GM13976 (cell line): ENCODE measurements at regions not wholly inside any gene's neighbourhood (a gene's known extent, or its start where the extent isn't known, plus 50 kb on each side); places are given as distances from the start of the nearest gene placed in this dataset.

ENCODE experiments used
- DNase-seq: peaks from one replicate; pipeline ENCODE4 v3.0.0; 2012; ENCODE audit warnings: low spot score
- in situ Hi-C: fragments of 300-500 bp; cut with MboI; formaldehyde crosslinking; loops from one replicate; pipeline ENCODE4 v1.12.0; 2022; ENCODE audit warnings: low sequenced_read_pairs, mixed read lengths, inconsistent platforms; ENCODE audit not compliant: unreplicated experiment
- TF ChIP-seq, protein P1 (sequence below): IDR thresholded peaks from 2 replicates; pipeline ENCODE4 v1.5.1; 2012; ENCODE audit warnings: borderline replicate concordance, mild to moderate bottlenecking; ENCODE audit not compliant: insufficient read depth; ENCODE audit errors: extremely low read depth, missing control alignments, control extremely low read depth

DNA sequence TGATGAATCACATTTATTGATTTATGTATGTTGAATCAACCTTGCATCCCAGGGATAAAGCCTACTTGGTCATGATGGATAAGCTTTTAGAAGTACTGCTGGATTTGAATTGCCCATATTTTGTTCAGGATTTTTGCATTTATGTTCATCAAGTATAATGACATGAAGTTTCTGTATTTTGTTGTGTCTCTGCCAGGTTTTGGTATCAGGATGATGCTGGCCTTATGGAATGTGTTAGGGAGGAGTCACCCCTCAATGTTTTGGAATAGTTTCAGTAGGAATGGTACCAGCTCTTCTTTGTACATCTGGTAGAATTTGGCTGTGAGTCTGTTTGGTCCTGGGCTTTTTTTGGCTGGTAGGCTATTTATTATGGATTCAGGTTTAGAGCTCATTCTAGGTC is 1643.1 kb upstream of the B3GALT2 start:
- in situ Hi-C loops: no loop called here
- DNase-seq: no peak
- TF ChIP-seq, protein P1, sequence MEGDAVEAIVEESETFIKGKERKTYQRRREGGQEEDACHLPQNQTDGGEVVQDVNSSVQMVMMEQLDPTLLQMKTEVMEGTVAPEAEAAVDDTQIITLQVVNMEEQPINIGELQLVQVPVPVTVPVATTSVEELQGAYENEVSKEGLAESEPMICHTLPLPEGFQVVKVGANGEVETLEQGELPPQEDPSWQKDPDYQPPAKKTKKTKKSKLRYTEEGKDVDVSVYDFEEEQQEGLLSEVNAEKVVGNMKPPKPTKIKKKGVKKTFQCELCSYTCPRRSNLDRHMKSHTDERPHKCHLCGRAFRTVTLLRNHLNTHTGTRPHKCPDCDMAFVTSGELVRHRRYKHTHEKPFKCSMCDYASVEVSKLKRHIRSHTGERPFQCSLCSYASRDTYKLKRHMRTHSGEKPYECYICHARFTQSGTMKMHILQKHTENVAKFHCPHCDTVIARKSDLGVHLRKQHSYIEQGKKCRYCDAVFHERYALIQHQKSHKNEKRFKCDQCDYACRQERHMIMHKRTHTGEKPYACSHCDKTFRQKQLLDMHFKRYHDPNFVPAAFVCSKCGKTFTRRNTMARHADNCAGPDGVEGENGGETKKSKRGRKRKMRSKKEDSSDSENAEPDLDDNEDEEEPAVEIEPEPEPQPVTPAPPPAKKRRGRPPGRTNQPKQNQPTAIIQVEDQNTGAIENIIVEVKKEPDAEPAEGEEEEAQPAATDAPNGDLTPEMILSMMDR: no peak

DNA sequence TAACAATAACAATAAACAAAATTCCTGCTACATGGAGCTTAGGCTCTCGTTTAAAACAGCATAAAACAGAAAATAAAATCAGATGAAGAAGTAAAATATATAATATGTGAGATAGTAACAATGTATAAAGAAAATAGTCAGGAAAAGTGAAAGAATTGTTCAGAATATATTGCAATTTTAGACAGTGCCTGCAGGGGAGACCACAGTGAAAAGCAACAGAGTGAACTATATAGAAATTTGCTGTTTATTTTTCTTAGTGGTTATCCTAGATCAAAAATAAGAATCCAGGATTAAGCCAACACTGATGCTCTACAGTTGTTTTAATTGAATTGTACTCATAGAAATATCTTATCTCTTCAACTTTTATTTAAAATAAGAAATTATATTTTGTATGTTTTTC is 1639.0 kb upstream of the B3GALT2 start:
- in situ Hi-C loops: no loop called here
- DNase-seq: no peak
- TF ChIP-seq, protein P1: no peak

DNA sequence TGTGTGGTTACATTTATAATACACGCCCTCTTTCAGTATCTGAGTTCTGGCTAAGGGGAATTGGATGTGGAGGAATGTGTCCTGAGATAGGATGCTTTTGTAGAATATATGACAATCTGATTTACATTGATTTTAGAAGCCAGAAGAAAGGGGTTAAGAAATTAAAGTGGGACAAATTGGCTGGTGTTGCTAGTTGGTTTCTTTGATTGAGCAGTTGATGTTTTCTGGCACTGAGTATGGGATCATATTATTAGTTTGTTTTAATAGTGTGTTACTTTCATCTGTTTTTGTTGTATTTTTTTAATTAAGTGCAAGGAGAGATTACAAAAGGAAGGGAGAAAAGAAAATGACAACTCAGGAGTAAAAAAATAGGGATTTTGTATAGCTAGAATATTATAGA is 1634.7 kb upstream of the B3GALT2 start:
- DNase-seq: no peak
- TF ChIP-seq, protein P1: no peak
- in situ Hi-C loops: no loop called here

DNA sequence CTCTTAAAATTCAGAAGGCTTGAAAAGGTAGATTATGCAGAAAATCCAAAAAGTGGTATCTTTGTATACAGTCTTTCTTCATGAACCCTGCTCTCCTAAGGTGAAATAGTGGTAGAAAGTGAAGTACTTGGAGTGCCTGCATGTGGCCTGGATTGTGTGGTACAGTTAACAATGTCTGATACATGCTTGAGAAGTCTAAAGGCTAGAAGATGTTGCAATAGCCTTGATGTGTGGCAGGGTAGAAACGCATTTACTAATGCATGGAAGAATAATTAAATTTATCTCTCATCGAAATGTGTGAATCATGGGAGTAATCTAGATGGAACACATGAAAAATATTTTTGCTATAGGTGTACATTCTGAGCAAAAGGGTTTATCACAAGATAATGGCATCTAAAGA is 1632.3 kb upstream of the B3GALT2 start:
- in situ Hi-C loops: no loop called here
- no peak for DNase-seq

DNA sequence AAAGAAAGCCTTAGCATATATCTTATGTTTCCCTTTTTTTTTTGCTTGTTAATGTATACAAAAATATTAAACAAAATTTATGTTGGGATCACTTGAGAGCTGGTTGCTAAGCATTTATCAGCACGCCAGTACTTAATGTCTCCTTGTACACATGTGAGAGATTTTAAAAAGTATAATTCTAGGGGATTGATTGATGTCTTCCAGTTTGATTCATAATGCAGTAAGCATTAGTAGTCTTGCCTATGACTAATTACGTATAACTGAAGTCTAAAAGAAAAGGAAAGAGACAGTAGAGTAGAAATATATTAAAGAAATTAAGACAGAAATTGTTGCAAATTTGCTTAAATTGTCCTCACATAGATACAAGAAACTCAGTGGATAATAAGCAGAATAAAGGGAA is 1630.4 kb upstream of the B3GALT2 start:
- TF ChIP-seq, protein P1: no peak
- no peak for DNase-seq
- in situ Hi-C loops: no loop called here

More for the DNA sequence above, 1632.3 kb upstream of the B3GALT2 start:
- TF ChIP-seq, protein P1: no peak

DNA sequence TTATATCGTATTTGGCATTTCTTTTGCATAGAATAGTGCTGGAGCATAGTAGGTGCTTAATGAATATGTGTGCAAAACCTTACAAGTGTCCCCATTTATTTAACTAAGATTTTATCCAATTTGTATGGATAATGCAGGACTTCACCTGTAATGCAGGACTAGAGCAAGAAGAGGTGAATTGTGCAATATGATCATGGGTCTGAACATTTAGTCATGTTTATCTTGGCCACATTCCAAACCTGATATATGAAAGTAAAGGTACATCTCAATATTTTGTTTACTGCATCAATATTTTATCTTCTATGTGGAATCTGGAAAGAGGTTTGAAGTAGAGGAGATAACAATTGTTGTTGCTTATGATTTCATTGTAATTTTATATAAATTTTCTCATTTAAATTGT is 1626.7 kb upstream of the B3GALT2 start:
- TF ChIP-seq, protein P1: no peak
- no peak for DNase-seq
- in situ Hi-C loops: no loop called here

DNA sequence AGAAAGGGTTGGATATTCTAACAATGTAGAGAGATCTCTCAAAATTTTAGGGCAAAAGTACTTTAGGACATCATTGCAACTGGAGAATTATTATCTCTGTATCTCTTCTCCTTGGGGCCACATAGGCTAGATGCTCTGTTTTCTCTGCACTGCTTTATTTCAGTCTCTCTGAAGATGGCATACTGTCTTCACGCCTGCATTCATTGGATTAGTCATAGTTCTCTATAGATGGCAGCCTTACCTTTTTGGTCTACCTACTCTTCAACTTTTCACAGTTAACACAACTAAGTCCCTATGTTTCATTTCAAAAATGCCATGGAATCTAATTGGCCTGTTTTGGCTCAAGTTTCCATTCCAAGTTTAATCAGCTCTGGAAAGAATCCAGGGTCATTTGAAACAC is 1623.3 kb upstream of the B3GALT2 start:
- DNase-seq: no peak
- TF ChIP-seq, protein P1: peak; percentile 8
- in situ Hi-C loops: no loop called here
